Fibroblast of the aortic adventitia (primary cell): ENCODE measurements at regions not wholly inside any gene's neighbourhood (a gene's known extent, or its start where the extent isn't known, plus 50 kb on each side); places are given as distances from the start of the nearest gene placed in this dataset. TPM values are rescaled to one million over a fixed set of nuclear protein-coding genes. Genes with fewer than 3 reads are reported as not detected.

Experiments used
- DNase-seq: peaks from one replicate; pipeline ENCODE4 v3.0.0-alpha.2; 2010; ENCODE audit warnings: low read depth
- H3K4me3 ChIP-seq: 2 replicates; pipeline ENCODE4 v1.5.1; 2011; ENCODE audit warnings: low read depth, mild to moderate bottlenecking, control low read depth, low read length, moderate library complexity
- small RNA-seq: library from RNA; depleted of rRNA; stranded (forward); fragments of <200 nt; gene quantifications from one replicate; pipeline ENCODE3, GENCODE V24; 2012
- TF ChIP-seq, protein P1 (sequence below): IDR thresholded peaks from 2 replicates; pipeline ENCODE4 v1.5.1; 2011; ENCODE audit warnings: mild to moderate bottlenecking, low read length, control low read depth, inconsistent platforms; ENCODE audit not compliant: insufficient read depth

DNA sequence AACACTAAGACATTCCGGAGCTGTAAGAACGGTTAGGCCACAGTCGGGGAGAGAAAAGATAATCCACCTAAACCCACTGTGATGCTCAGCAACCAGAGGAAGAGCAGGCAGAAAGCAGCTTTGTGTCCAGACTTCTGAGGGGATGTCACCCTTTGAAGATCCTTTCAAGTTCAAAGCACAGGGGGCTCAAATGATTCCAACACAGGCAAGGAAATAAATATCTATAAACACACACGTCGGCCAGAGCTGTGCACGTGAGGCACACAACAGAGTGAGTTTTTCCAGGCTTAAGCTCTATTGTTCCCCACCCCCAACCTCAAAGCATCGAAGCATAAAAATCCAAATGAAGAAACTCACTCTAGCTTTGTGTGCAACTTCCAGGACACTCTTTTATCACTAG, 479.0 kb downstream of the DISC1 start:
- TF ChIP-seq, protein P1, sequence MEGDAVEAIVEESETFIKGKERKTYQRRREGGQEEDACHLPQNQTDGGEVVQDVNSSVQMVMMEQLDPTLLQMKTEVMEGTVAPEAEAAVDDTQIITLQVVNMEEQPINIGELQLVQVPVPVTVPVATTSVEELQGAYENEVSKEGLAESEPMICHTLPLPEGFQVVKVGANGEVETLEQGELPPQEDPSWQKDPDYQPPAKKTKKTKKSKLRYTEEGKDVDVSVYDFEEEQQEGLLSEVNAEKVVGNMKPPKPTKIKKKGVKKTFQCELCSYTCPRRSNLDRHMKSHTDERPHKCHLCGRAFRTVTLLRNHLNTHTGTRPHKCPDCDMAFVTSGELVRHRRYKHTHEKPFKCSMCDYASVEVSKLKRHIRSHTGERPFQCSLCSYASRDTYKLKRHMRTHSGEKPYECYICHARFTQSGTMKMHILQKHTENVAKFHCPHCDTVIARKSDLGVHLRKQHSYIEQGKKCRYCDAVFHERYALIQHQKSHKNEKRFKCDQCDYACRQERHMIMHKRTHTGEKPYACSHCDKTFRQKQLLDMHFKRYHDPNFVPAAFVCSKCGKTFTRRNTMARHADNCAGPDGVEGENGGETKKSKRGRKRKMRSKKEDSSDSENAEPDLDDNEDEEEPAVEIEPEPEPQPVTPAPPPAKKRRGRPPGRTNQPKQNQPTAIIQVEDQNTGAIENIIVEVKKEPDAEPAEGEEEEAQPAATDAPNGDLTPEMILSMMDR: no peak
- no peak for DNase-seq
- H3K4me3 ChIP-seq: no peak overlapping the region

GRCh38 chr1:232101231-232101630, 474.6 kb downstream of the DISC1 start:
- no peak overlapping the region for H3K4me3 ChIP-seq
- no peak for DNase-seq
- TF ChIP-seq, protein P1: no peak

GRCh38 chr1:232096751-232097150, 470.2 kb downstream of the DISC1 start:
- DNase-seq: no peak
- H3K4me3 ChIP-seq: no peak overlapping the region
- TF ChIP-seq, protein P1: no peak

Small RNA genes in the stretch of these regions (small RNA-seq; reads per million reads assigned to genes)
- not detected for gene BX323014.1
- gene RN7SL299P: not detected
